Erythroblast (primary cell): ENCODE measurements at regions not wholly inside any gene's neighbourhood (a gene's known extent, or its start where the extent isn't known, plus 50 kb on each side); places are given as distances from the start of the nearest gene placed in this dataset.

Experiments
- GATA1 ChIP-seq: IDR thresholded peaks from 2 replicates; pipeline ENCODE4 v1.6.1; 2011; ENCODE audit warnings: low read depth, mild to moderate bottlenecking, control low read depth, low read length, moderate library complexity
- POLR2A ChIP-seq: IDR thresholded peaks from 2 replicates; pipeline ENCODE4 v1.6.1; 2011; ENCODE audit warnings: mild to moderate bottlenecking, low read length

- TF ChIP-seq POLR2A, result no peak
- TF ChIP-seq GATA1, result no peak
These were observed 780.9 kb downstream of the BRD1 start for GRCh38 chr22:49046546-49047361.
